Hippocampal formation (tissue), 2 donors: ENCODE measurements at regions not wholly inside any gene's neighbourhood (a gene's known extent, or its start where the extent isn't known, plus 50 kb on each side); places are given as distances from the start of the nearest gene placed in this dataset.

ENCODE experiments used
- DNase-seq, 2 donors: peaks; one replicate each; lab custom pipeline; 2025; lab: John Stamatoyannopoulos, UW

- no peak for DNase-seq
Observed at GRCh38 chr6:67393356-67393755, 1241.7 kb upstream of the ADGRB3 start.

- no peak for DNase-seq
Observed at GRCh38 chr6:67391955-67392354, 1243.1 kb upstream of the ADGRB3 start.

GRCh38 chr6:67369679-67370078 is 1265.4 kb upstream of the ADGRB3 start:
- DNase-seq, result no peak

- no peak for DNase-seq
Observed at GRCh38 chr6:67362976-67363375, 1272.1 kb upstream of the ADGRB3 start.

- no peak for DNase-seq
Observed at GRCh38 chr6:67361264-67361663, 1273.8 kb upstream of the ADGRB3 start.

GRCh38 chr6:67358241-67358640 is 1276.8 kb upstream of the ADGRB3 start:
- no peak for DNase-seq

GRCh38 chr6:67353861-67354260 is 1281.2 kb upstream of the ADGRB3 start:
- DNase-seq, result no peak

- DNase-seq, result no peak
Observed at GRCh38 chr6:67352717-67353116, 1282.4 kb upstream of the ADGRB3 start.

GRCh38 chr6:67350729-67351128 is 1284.4 kb upstream of the ADGRB3 start:
- no peak for DNase-seq

GRCh38 chr6:67345946-67346345 is 1289.1 kb upstream of the ADGRB3 start:
- no peak for DNase-seq

GRCh38 chr6:67336014-67336413 is 1299.1 kb upstream of the ADGRB3 start:
- DNase-seq, result no peak

- DNase-seq, result no peak
Observed at GRCh38 chr6:67331304-67331703, 1303.8 kb upstream of the ADGRB3 start.

GRCh38 chr6:67328269-67328668 is 1306.8 kb upstream of the ADGRB3 start:
- no peak for DNase-seq

- no peak for DNase-seq
Observed at GRCh38 chr6:67300430-67301040, 1334.5 kb upstream of the ADGRB3 start.

- DNase-seq, result no peak
Observed at GRCh38 chr6:67292169-67292568, 1342.9 kb upstream of the ADGRB3 start.

- no peak for DNase-seq
Observed at GRCh38 chr6:67287566-67287965, 1347.5 kb upstream of the ADGRB3 start.

- no peak for DNase-seq
Observed at GRCh38 chr6:67285770-67286495, 1349.1 kb upstream of the ADGRB3 start.

GRCh38 chr6:67277312-67277711 is 1357.8 kb upstream of the ADGRB3 start:
- no peak for DNase-seq

GRCh38 chr6:67265996-67266921 is 1368.8 kb upstream of the ADGRB3 start:
- no peak for DNase-seq

- no peak for DNase-seq
Observed at GRCh38 chr6:67252663-67253062, 1382.4 kb upstream of the ADGRB3 start.

GRCh38 chr6:67248077-67248476 is 1387.0 kb upstream of the ADGRB3 start:
- no peak for DNase-seq

- no peak for DNase-seq
Observed at GRCh38 chr6:67244037-67244436, 1391.0 kb upstream of the ADGRB3 start.

GRCh38 chr6:67237277-67237676 is 1397.8 kb upstream of the ADGRB3 start:
- DNase-seq, result no peak
